GM12892 (cell line): ENCODE measurements at regions not wholly inside any gene's neighbourhood (a gene's known extent, or its start where the extent isn't known, plus 50 kb on each side); places are given as distances from the start of the nearest gene placed in this dataset.

Experiments
- POLR2A ChIP-seq: IDR thresholded peaks from 2 replicates; pipeline ENCODE4 v1.6.1; 2011; ENCODE audit warnings: low read depth, low read length, control low read depth
- TAF1 ChIP-seq: IDR thresholded peaks from 2 replicates; pipeline ENCODE4 v1.6.1; 2011; ENCODE audit warnings: low read depth, mild to moderate bottlenecking, control low read depth, low read length, borderline replicate concordance

DNA sequence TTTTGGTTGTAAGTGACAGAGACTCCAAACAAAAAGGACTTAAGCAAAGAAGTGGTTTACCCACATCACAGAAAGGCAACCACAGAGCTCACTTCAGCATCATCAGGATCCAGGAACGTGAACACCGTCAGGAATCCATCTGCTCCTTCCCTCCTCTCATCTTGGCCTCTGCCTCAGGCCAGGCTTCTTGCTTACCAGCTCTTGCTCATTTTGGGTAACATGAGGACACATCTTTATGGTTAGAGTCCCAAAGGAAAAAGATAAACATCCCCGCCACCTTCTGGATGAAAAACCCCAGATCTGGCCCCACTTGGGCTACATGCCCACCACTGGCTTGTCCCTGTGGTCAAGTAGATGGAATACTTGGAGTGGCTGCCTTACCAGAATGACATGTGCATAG is 176.8 kb upstream of the RPL34 start:
- TF ChIP-seq POLR2A (no peak), TAF1 (no peak)
